GM21367 (cell line): ENCODE measurements at regions not wholly inside any gene's neighbourhood (a gene's known extent, or its start where the extent isn't known, plus 50 kb on each side); places are given as distances from the start of the nearest gene placed in this dataset.
"Not testable (repeated sequence)": the region's sequence is repeated elsewhere in the genome, so short reads cannot be mapped to it uniquely, and the experiment has no call there.

ENCODE experiments used
- ATAC-seq: cut with Tn5 transposase; IDR thresholded peaks from one replicate; pipeline ENCODE4 v1.9.1; 2021; ENCODE audit not compliant: unreplicated experiment

DNA sequence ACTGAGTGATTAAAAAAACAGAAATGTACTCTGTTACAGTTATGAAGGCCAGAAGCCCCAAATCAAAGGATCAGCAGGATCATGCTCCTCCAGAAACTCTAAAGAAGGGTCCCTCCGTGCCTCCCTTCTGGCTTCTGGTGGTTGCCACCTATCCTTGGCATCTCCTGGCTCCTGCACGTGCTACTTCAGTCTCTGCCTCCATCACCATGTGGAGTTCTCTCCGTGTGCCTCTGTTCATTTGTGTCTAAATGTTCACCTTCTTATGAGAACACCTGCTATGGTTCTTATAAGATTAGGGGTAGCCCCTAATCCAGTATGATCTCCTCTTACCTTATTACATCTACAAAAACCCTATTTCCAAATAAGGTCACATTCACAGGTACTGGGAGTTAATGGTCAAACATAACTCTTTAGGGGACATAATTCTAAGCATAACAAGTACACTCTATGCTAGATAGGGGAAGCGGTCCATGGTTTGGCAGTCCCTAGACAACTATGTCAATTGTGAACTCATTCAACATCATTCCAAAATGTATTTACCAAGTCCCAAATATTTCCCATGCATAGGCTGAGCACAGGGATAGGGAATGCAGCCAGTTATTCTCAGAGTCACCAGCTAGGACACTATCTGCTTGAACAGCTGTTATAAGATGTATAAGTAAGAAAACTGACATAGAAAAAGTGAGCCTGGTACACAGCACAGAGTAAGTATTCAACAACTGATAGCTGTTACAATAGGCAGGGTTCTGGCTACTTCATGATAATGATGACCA is 295.5 kb upstream of the BOD1L1 start:
- no peak for ATAC-seq

DNA sequence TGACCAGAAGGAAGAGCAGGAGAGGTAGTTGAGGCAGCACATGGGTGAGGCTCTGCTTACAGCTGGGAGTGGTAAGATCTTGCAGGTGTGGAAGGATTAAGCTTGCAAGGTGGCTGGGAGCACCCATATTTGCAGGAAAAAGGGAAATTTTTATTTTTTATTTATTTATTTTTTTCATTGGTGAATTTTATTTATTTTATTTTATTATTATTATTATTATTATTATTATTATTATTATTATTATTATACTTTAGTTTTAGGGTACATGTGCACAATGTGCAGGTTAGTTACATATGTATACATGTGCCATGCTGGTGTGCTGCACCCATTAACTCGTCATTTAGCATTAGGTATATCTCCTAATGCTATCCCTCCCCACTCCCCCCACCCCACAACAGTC is 297.4 kb upstream of the BOD1L1 start:
- ATAC-seq = not testable (repeated sequence)

DNA sequence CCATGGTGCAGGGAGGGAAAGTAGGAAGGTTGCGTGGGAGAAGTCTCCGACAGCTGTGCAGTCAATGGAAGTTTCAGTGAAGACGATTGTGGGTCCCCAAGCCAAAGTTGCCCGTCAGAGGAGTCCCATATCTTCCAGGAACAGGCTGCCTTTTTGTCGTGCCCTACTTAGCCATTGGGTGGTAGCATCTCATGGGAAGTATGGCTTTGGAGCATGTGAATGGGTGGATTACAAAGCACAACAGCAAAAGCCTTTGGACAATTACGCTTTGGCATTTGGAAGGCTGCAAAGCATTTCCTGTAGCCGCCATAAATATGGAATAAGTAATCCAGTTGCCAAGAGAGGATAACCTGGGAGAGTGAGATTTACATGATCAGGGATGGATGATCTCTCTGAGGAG is 300.7 kb upstream of the BOD1L1 start:
- ATAC-seq = no peak

- ATAC-seq = no peak
Observed at GRCh38 chr4:13930155-13930554, 302.6 kb upstream of the BOD1L1 start.

DNA sequence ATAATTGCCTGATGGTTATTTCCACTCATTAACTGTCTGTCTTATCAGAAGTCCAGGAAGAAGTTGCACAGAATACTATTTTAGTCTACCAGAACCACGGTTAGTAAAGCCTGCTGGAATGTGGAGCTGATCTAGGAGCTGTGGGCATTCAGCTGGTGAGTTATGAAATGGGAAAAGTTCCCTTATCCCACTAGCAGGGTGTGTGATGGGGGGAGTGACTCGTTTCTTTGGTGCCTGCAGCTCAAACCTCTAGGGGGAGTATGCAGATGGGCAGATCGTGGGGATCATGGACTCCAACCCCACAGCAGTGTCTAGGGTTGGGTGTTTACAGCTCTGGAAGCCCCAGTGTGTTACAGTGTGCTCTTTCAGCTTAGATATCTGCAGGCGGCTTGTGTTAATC is 305.7 kb upstream of the BOD1L1 start:
- ATAC-seq = no peak

- ATAC-seq = no peak
Observed at GRCh38 chr4:13938299-13938698, 310.8 kb upstream of the BOD1L1 start.

DNA sequence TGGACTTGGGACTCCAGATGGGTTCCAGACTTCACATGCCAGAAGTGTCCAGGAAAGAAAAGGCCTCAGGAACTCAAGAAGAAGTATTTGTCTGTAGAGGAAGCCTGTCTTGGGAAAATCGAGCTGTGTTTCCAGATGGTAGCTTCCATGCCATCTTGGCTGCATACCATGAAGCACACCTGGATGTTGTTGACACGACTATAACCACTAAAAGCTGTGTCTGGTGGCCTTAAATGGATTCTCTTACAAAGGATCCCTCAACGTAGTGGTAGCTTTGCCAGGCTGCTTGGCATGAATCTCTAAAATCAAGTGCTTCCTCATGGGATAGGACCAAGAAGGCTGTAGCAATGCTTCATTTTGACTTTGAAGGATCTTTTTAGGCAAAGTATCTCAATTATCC is 313.4 kb upstream of the BOD1L1 start:
- ATAC-seq = no peak

- ATAC-seq = no peak
Observed at GRCh38 chr4:13942977-13943376, 315.5 kb upstream of the BOD1L1 start.

DNA sequence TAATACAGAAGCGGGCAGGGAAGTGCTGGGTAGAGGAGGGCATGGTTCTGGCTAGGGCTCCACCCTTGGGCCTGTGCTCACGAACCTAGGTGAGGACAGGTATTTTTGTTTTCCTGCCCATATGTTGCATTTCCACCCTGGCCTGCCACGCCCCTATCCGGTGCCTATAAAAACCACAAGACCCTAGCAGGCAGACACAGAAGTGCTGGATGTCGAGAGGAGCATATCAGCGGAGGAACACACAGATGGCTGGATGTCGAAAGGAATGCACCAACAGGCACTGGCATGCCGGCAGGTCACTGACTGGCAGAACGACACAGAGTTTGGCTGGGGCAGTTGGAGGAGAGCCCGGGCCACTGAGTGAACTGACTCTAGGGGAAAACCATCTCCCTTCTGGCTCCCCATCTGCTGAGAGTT is 316.6 kb upstream of the BOD1L1 start:
- no peak for ATAC-seq

DNA sequence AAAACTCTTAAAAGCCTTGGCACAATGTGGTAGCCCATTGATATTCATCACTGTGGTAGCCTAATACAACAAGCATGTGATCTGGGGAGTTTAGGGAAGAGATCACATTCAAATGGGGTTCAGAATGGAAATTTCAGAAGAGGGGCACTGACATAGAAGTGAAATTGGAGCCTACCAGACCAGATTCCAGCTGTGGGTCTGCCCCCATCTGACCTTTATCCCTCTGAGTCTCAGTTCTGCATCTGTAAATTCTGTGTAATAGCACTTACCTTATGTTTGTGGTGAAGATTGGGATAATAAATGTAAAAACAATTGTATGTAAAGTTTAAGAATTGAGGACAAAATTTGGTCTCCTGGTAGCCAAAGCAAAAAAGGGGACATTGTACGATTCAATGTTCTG is 320.4 kb upstream of the BOD1L1 start:
- no peak for ATAC-seq

- ATAC-seq = no peak
Observed at GRCh38 chr4:13950491-13950890, 323.0 kb upstream of the BOD1L1 start.

GRCh38 chr4:13953083-13953482 is 325.6 kb upstream of the BOD1L1 start:
- ATAC-seq = no peak

- ATAC-seq = no peak
Observed at GRCh38 chr4:13955551-13955950, 328.0 kb upstream of the BOD1L1 start.

- no peak for ATAC-seq
Observed at GRCh38 chr4:13956947-13957346, 329.4 kb upstream of the BOD1L1 start.

- no peak for ATAC-seq
Observed at GRCh38 chr4:13957871-13958270, 330.3 kb upstream of the BOD1L1 start.

DNA sequence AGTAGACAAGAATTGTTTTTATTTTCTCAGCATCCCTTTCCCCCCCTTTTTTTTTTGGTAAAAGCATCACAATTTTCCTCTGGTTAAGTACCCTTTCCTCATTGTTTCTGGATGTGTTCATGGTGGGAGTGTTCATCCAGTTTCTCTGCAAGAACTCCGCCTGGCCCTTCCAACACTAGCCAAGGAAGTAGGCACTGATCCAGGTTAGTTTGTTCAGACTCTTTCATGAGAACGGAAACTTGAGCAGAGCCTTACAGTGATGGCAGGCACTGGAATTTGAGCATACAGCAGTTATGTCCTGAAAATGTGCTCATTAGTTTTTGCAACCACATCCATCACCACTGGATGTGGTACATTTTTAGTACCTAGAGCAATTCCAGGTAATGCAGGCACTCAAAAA is 336.1 kb upstream of the BOD1L1 start:
- ATAC-seq = no peak

GRCh38 chr4:13966231-13967195 is 339.0 kb upstream of the BOD1L1 start:
- no peak for ATAC-seq

DNA sequence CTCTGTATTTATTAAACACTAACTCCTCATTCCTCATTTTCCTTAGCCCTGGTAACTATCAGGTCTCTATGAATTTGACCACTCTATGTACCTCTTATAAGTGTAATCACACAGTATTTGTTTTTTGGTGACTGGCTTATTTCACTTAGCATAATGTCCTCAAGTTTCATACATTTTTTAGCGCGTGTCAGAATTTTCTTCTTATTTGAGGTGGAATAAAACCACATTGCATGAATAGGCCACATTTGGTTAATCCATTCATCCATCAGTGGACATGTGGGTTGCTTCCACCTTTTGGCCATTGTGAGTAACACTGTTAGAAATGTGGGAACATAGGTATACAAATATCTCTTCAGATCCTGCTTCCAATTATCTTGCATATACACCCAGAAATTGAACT is 341.2 kb upstream of the BOD1L1 start:
- no peak for ATAC-seq

DNA sequence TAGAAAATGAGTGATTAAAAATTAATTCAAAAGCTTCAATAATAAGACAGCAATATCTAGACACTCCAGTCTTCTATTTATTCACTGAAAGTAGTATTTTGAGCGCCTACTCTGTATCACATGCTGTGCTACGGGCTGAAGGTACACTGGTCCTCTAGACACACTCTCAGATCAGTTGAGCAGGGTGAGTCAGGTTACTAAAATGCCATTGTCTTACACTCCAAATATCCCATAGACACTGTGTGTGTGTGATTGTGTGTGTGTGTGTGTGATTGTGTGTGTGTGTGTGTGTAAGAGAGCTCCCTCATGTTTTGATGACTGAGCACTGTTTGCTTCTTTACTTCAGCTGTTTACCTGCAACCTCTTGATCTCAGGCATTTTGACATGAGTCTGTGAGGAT is 342.8 kb upstream of the BOD1L1 start:
- no peak for ATAC-seq

DNA sequence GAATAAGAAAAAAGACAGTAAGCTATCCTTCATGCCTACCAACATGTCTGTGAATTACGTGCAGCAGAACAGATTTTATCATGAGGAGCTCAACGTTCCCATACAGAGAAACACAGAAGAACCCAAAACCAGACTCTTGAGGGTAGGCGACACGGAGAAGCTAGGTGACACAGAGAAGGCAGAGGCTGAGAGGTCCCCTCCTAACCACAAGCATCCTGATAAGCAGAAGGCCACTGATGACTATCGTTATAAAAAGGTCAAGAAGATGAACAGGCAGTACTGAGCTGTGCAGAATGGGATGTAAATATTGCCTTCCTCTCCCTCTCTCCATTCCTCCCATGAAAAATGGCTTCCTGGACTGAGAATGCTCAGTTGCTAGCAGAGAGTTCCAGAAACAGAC is 350.2 kb upstream of the BOD1L1 start:
- ATAC-seq = no peak

- ATAC-seq = no peak
Observed at GRCh38 chr4:13980317-13981310, 353.1 kb upstream of the BOD1L1 start.
